Subcutaneous abdominal adipose tissue (tissue), 5 donors: ENCODE measurements at regions not wholly inside any gene's neighbourhood (a gene's known extent, or its start where the extent isn't known, plus 50 kb on each side); places are given as distances from the start of the nearest gene placed in this dataset.

Experiments
- H3K27ac ChIP-seq: one replicate; pipeline ENCODE4 v1.7.0; 2013; ENCODE audit warnings: low read depth, mild to moderate bottlenecking, inconsistent platforms, low read length, moderate library complexity
- H3K27me3 ChIP-seq, 5 donors: one replicate each; pipeline ENCODE4 v1.7.0; 2013; ENCODE audit warnings: low read length in 5 of 5, inconsistent platforms in 1 of 5; ENCODE audit not compliant: control insufficient read depth in 5 of 5, insufficient read depth in 4 of 5
- H3K36me3 ChIP-seq, 5 donors: one replicate each; pipeline ENCODE4 v1.7.0; 2013; ENCODE audit warnings: low read length in 5 of 5; ENCODE audit not compliant: control insufficient read depth in 5 of 5, insufficient read depth in 5 of 5
- H3K4me1 ChIP-seq, 5 donors: one replicate each; pipeline ENCODE4 v1.7.0; 2013; ENCODE audit warnings: low read length in 5 of 5, mild to moderate bottlenecking in 3 of 5, moderate library complexity in 1 of 5; ENCODE audit not compliant: control insufficient read depth in 5 of 5, insufficient read depth in 5 of 5
- H3K4me3 ChIP-seq, 5 donors: one replicate each; pipeline ENCODE4 v1.7.0; 2013; ENCODE audit warnings: low read length in 5 of 5, low read depth in 1 of 5
- H3K9ac ChIP-seq, 5 donors: one replicate each; pipeline ENCODE4 v1.7.0; 2013; ENCODE audit warnings: low read length in 5 of 5, mild to moderate bottlenecking in 4 of 5, moderate library complexity in 3 of 5
- H3K9me3 ChIP-seq, 5 donors: one replicate each; pipeline ENCODE4 v1.7.0; 2013; ENCODE audit warnings: low read length in 5 of 5; ENCODE audit not compliant: control insufficient read depth in 5 of 5
- donor health status: healthy.
- donor health status: healthy.
- donor health status: healthy.
- donor health status: healthy.
- donor health status: healthy.

DNA sequence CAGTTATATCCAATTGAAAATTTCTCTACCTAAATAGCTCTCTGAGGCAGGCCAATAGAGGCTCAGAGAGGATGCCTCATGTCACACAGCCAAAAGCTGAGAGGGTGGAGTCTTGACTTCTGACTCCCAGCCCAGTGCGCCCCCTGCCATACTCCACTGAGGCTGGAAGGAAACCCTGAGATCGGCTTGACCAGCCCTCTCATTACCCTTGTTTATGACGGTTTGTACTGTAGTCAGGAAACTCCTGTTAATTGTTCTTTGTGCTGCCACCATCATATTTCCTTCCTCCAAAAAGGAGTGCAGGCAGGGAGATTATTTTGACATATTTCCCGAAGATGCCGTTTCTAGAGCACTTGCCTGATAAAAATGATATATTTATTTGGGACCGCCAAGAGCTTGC lies 107.9 kb downstream of the AIPL1 start:
- Histone ChIP-seq H3K27me3 (peaks cover 0 to 8% (median 4%) of the 10 kb centered on the region in 5 donors), H3K9ac (no peak overlapping the region), H3K36me3 (no peaks in the 10 kb centered on the region), H3K4me3 (no peak overlapping the region), H3K27ac (peak overlapping the region; percentile 49), H3K9me3 (peaks cover 0 to 2% (median 0%) of the 10 kb centered on the region in 5 donors), H3K4me1 (peaks cover 0 to 50% (median 2%) of the 10 kb centered on the region in 5 donors)

DNA sequence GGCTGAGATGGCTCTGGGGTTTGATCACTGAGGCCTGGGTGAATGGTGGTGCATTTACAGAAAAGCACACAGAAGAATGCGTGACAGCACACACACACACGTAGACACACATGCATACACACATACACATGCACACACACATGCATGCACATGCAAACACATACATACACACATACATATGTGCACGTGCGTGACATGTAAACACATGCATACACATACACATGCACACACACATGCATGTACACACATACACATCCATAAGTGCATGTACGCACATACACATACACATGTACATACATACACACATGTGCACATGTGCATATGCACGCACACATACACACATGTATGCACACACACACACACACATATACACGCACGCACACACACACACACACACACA lies 108.4 kb downstream of the AIPL1 start:
- Histone ChIP-seq H3K4me1 (peaks cover 0 to 50% (median 2%) of the 10 kb centered on the region in 5 donors), H3K9ac (no peak overlapping the region), H3K27ac (peak overlapping the region; percentile 3), H3K9me3 (peaks cover 0 to 2% (median 0%) of the 10 kb centered on the region in 5 donors), H3K4me3 (peak overlapping the region in 2 of 5 donors; percentile 32 to 47), H3K27me3 (peaks cover 0 to 8% (median 0%) of the 10 kb centered on the region in 5 donors), H3K36me3 (no peaks in the 10 kb centered on the region)

DNA sequence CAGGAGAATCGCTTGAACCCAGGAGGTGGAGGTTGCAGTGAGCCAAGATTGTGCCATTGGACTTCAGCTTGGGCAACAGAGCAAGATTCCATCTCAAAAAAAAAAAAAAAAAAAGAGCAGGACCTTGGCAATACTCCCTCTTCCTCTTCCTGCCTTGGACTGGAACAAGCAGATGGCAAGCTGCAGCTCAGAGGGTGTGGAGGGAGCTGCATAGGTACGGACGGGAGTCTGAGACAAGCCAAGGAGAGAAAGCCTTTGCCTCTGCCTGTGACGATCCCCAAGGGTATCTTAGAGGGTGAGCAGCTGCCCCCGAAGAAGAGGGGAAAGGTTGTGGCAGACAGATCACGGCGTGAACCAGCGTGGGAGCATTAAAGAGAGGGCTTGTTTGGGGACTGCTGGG lies 109.2 kb downstream of the AIPL1 start:
- peaks cover 0 to 50% (median 2%) of the 10 kb centered on the region in 5 donors for H3K4me1 ChIP-seq
- peaks cover 0 to 8% (median 0%) of the 10 kb centered on the region in 5 donors for H3K27me3 ChIP-seq
- no peaks in the 10 kb centered on the region for H3K36me3 ChIP-seq
- peaks cover 0 to 2% (median 0%) of the 10 kb centered on the region in 5 donors for H3K9me3 ChIP-seq
- peak overlapping the region in 1 of 5 donors; percentile 56 for H3K9ac ChIP-seq
- peak overlapping the region in 2 of 5 donors; percentile 33 to 47 for H3K4me3 ChIP-seq
- peak overlapping the region; percentile 3 for H3K27ac ChIP-seq

DNA sequence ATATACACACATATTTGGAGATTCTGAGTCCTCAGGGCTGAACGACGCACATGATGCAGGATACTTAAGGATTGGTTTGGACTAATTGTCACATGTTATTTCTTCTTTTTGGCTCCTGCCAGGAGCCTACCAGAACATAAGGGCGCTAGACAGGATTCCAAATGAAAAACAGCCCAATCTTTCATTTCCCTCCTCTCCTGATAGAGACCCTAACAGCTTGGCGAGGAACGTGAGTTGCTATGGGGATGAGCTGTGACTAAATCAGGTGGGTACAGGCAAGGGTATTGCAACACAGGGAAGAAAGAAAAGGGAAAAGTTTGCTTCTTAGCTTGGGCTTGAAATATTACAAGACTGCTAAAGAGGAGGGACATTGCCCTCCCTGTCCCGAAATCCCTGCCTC lies 109.9 kb downstream of the AIPL1 start:
- H3K9ac ChIP-seq: no peak overlapping the region
- H3K36me3 ChIP-seq: no peaks in the 10 kb centered on the region
- H3K27me3 ChIP-seq: peaks cover 0 to 8% (median 0%) of the 10 kb centered on the region in 5 donors
- no peak overlapping the region for H3K27ac ChIP-seq
- H3K4me1 ChIP-seq: peaks cover 0 to 50% (median 2%) of the 10 kb centered on the region in 5 donors
- peaks cover 0 to 2% (median 0%) of the 10 kb centered on the region in 5 donors for H3K9me3 ChIP-seq
- no peak overlapping the region for H3K4me3 ChIP-seq

DNA sequence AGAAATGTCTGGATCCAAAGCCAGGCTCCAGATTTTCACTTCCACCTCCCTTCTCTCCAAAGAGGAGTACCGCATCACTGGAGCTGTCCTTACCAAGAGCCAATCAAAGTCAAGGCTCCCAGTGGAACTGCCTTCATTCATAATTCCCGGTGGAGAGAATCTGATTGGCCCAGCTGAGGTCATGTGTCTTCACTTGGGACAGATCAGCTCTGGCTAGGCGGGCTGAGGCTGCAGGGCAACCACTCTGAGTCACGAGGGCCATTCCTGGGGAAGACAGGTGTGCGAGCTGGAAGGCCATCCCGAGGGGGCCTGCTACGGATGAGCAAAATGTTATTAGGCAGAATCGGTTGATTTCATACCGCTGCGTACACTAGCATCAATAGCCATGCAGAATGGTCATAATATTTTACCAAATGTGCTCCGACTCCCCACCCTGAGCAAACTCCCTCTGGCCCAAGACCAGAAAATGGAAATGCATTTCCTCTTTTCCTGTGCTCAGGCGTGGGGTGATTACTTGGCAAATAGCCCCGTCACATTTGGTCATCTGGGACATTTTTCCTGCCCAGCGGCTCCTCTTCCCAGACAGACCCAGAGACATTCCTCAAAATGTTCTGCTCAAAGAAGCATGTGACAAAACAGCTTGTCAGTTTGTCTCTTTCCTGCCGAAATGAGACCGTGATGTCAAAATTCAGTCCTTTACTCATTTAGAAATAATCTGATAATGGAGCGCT lies 111.1 kb downstream of the AIPL1 start:
- Histone ChIP-seq H3K36me3 (no peaks in the 10 kb centered on the region), H3K27me3 (peaks cover 0 to 8% (median 0%) of the 10 kb centered on the region in 5 donors), H3K27ac (no peak overlapping the region), H3K4me3 (peak overlapping the region in 2 of 5 donors; percentile 20 to 27), H3K9ac (no peak overlapping the region), H3K9me3 (peaks cover 0 to 6% (median 0%) of the 10 kb centered on the region in 5 donors), H3K4me1 (peaks cover 0 to 50% (median 2%) of the 10 kb centered on the region in 5 donors)

DNA sequence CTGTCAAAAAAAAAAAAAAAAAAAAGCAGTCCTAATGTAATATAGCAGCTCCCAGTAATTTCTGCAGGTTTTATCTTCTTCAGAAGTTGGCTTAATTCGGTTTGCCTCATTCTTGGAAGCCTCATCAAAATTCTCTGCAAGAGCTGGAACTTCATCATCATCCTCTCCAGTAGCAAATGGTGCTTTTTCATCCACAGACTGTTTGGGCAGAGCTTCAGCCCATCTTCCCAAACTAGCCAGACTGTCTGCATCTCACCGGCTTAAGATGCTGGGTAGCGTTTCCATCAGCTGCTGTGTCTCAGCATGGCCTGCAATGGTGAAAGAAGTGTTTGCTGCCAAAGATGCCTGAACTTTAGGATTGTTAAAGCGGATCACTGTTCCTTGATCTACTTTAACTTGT lies 112.6 kb downstream of the AIPL1 start:
- Histone ChIP-seq H3K27me3 (peaks cover 0 to 8% (median 0%) of the 10 kb centered on the region in 5 donors), H3K9ac (no peak overlapping the region), H3K27ac (no peak overlapping the region), H3K4me1 (peaks cover 0 to 36% (median 2%) of the 10 kb centered on the region in 5 donors), H3K4me3 (no peak overlapping the region), H3K9me3 (peaks cover 0 to 6% (median 0%) of the 10 kb centered on the region in 5 donors), H3K36me3 (no peaks in the 10 kb centered on the region)

DNA sequence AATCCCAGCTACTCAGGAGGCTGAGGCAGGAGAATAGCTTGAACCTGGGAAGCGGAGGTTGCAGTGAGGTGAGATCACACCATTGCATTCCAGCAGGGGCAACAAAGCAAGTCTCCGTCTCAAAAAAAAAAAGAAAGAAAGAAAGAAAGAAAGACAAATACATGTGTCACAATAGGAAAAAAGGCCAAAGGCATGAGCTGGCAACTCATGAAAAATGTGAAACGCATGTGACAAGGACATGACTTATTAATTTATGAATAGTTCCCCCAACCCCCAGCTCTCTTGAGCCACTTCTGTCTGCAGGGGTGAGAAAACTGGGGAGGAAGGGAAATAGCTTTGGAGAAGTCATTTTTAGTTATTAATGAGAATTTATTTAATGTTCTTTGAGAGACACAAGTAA lies 120.6 kb downstream of the AIPL1 start:
- Histone ChIP-seq H3K27ac (no peak overlapping the region), H3K9me3 (peaks cover 0 to 2% (median 0%) of the 10 kb centered on the region in 5 donors), H3K27me3 (peaks cover 0 to 6% (median 0%) of the 10 kb centered on the region in 5 donors), H3K4me1 (no peaks in the 10 kb centered on the region), H3K9ac (no peak overlapping the region), H3K4me3 (no peak overlapping the region), H3K36me3 (no peaks in the 10 kb centered on the region)

DNA sequence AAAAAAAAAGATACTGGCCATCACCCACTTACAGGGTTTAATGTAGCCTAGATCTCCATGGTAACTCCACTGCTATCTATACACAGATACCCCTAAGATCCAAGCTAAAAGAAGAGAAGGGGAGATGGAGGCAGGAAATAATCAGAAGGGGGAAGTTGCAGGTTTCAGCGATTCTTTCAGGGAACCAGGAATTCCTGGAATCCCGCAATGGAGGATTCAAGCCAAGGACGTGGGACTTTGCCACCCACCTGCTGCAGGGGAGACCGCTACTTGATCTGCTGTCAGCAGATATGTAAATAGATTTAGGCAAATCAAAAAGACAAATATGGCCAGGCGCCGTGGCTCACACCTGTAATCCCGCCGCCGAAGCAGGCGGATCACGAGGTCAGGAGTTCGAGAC lies 121.1 kb downstream of the AIPL1 start:
- Histone ChIP-seq H3K9me3 (no peaks in the 10 kb centered on the region), H3K27me3 (peaks cover 0 to 6% (median 0%) of the 10 kb centered on the region in 5 donors), H3K9ac (no peak overlapping the region), H3K27ac (no peak overlapping the region), H3K36me3 (no peaks in the 10 kb centered on the region), H3K4me1 (no peaks in the 10 kb centered on the region), H3K4me3 (no peak overlapping the region)

DNA sequence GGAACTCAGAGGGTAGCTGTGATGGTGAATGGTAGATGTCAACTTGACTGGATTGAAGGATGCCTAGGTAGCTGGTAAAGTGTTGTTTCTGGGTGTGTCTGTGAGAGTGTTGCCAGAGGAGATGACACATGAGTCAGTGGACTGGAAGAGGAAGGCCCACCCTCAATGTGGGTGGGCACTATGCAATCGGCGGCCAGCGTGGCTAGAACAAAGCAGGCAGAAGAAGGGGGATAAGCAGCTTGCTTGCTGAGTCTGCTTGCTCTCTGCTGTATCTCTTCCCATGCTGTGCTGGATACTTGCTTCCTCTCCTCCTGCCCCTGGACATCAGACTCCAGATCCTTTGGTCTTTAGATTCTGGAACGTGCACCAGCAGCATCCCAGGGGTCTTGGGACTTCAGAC lies 128.1 kb downstream of the AIPL1 start:
- no peak overlapping the region for H3K27ac ChIP-seq
- H3K9ac ChIP-seq: no peak overlapping the region
- H3K4me1 ChIP-seq: no peaks in the 10 kb centered on the region
- no peaks in the 10 kb centered on the region for H3K36me3 ChIP-seq
- H3K4me3 ChIP-seq: no peak overlapping the region
- H3K9me3 ChIP-seq: peaks cover 0 to 2% (median 0%) of the 10 kb centered on the region in 5 donors
- H3K27me3 ChIP-seq: peaks cover 0 to 9% (median 0%) of the 10 kb centered on the region in 5 donors

DNA sequence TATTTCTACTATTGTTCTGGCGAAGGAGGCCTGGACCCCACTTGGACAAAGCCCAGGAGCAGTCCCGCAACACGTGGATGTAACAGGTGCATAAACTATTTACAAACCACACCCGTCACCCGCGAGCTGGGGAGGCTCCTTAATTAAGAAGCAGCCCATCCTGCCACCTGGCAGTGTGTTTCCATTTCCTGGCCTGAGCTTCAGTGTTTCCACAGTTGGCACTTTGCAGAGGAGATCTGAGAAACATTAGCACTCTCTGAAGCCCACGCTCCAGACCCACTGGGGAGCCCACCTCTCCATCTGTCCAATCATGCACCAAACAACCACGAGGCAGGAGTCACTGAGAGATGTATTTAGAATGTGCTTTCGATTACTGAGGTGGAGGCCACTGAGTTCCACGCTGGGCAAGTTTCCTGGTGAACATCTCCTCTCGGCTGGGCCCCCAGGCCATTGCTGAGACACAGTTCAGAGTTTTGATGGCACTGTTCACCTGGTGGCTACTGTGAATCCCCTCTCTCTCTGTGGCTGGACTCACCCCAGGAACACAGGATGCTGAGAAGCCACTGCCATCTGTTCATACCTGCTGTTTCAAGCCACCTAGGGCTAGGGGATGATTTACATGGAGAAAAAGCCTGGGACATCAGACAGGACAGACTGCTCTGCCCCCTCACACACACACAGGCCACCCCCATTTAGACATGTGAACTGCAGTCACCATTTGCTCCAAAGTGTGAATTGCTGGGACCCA lies 129.1 kb downstream of the AIPL1 start:
- Histone ChIP-seq H3K9me3 (peaks cover 0 to 2% (median 0%) of the 10 kb centered on the region in 5 donors), H3K36me3 (no peaks in the 10 kb centered on the region), H3K27ac (no peak overlapping the region), H3K27me3 (peaks cover 0 to 13% (median 4%) of the 10 kb centered on the region in 5 donors), H3K4me1 (no peaks in the 10 kb centered on the region), H3K9ac (no peak overlapping the region), H3K4me3 (no peak overlapping the region)
